Mononuclear cell (primary cell): ENCODE measurements at regions not wholly inside any gene's neighbourhood (a gene's known extent, or its start where the extent isn't known, plus 50 kb on each side); places are given as distances from the start of the nearest gene placed in this dataset.
"Not testable (repeated sequence)": the region's sequence is repeated elsewhere in the genome, so short reads cannot be mapped to it uniquely, and the experiment has no call there.

Source experiments
- H3K27me3 ChIP-seq: 2 replicates; pipeline ENCODE4 v1.6.0; 2011; ENCODE audit warnings: low read length, control low read depth; ENCODE audit not compliant: insufficient read depth
- H3K4me1 ChIP-seq: 2 replicates; pipeline ENCODE4 v1.5.1; 2011; ENCODE audit warnings: mild to moderate bottlenecking, low read length, control low read depth; ENCODE audit not compliant: insufficient read depth
- H3K4me3 ChIP-seq: 2 replicates; pipeline ENCODE4 v1.5.1; 2011; ENCODE audit warnings: mild to moderate bottlenecking, low read length, moderate library complexity
- H3K9me3 ChIP-seq: 2 replicates; pipeline ENCODE4 v1.5.1; 2011; ENCODE audit warnings: low read depth, mild to moderate bottlenecking, control low read depth, low read length

DNA sequence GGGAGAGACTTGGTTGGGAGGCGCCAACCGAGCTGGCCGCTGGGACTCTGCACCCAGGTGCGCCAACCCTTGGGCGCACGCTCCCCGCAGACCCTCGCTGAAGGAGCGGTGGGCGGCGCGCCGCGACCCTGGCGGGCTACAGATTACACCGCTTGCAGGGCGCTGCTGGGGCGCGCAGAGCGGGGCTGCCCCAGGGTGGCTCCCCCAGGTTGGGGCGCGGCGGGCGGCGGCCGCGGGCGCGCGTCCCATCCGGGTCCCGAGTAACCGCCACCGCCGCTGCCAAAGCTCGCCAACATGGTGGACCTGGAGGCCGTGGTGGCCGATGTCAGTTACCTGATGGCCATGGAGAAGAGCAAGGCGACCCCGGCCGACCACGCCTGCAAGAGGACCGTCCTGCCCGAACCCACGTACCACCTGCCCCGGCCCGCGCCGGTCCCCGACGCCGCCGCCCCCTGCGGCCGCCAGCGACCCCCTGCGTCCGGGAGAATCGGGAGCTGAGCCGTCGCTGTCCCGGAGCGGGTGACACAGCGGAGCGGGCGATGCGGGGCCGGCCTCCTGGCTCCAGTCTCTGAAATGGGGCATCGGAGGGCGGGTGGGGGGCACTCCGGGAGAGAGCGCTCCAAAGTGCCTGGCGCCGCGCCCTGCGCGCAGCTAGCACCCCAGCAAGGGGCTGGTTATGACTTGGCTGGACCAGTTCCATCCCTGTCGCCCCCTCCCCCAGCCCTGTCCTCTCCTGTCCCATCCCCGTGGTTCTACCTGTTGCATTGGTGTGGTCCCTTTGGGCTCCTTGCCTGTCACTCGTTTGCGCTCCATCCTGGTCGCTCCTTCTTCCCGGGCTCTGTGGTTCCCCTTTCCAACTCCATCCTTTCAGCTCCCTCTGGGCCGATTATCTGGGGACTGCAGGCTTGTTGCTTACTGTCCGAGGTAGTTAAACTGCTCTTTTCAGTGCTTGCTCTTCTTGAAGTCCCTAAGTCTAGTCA, 143.3 kb upstream of the GRK3 start:
- no peaks in the 10 kb centered on the region for H3K9me3 ChIP-seq
- peaks cover 49% of the 10 kb centered on the region for H3K27me3 ChIP-seq
- no peak overlapping the region for H3K4me3 ChIP-seq
- H3K4me1 ChIP-seq = peaks cover 40% of the 10 kb centered on the region

GRCh38 chr22:25426530-25427308, 137.8 kb upstream of the GRK3 start:
- not testable (repeated sequence) for H3K4me3 ChIP-seq, H3K9me3 ChIP-seq
- Histone ChIP-seq H3K4me1 (peaks cover 18% of the 10 kb centered on the region), H3K27me3 (peaks cover 29% of the 10 kb centered on the region)

- H3K4me1 ChIP-seq = peaks cover 25% of the 10 kb centered on the region
- not testable (repeated sequence) for H3K27me3 ChIP-seq, H3K4me3 ChIP-seq, H3K9me3 ChIP-seq
Measured at GRCh38 chr22:25431637-25432342, 132.7 kb upstream of the GRK3 start.

DNA sequence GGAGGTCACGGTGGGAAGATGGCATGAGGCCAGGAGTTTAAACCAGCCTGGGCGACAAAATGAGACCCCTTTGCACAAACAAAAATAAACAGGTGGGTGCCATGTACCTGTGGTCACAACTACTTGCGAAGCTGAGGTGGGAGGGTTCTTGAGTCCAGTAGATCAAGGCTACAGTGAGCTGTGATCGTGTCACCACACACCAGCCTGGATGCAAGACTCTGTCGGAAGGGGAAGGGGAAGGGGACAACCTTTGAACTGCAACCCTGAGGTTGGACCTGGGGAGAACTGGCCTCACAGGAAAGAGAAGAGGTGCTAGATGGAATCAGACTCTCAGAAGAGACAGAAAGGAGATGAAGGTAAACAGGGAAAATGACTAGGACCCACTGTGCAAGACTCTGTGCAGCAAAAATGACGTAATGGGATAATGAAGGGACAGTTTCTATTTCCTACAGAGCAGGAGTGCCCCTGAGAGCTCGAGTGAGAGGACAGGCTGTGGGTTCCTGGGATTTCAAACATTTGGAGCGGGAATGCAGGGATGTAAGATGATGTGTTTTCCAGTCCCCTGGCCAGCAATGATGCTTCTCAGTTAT, 131.0 kb upstream of the GRK3 start:
- H3K4me3 ChIP-seq, H3K27me3 ChIP-seq, H3K9me3 ChIP-seq: not testable (repeated sequence)
- H3K4me1 ChIP-seq = peaks cover 11% of the 10 kb centered on the region

DNA sequence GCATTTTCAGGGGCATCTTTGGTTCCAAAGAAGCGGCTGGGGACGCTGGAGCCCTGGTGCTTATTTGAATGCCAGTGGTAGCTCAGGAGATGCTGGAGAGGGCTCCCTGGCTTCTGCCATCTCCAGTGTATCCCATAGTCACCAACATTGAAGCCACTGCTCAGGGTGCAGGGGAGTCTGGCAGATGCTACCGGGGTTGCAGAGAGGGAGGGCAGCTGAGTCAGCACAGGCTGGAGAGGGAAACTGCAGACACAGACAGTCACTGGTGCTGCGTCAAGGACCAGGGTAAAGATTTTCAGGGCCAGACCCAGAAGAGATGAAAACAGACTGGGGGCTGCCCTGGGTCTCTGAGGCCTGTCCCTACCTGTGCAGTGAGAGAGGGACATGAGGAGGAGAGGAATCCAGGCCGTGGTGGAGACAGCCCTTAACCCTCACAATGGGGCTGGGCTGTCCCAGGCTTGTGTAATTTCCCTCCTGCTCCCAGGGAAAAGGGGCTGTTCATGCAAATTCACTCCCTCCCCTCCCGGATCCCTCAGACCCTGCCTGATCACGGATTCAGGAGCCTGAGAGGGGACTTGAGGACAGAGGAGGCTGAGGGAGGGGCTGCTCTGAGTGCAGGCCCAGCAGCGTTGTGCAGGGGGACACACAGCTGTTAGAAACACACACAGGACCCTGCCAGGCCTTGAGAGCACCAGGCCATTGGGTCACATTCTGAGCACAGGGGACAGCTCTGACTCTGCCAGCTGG, 126.9 kb upstream of the GRK3 start:
- Histone ChIP-seq H3K27me3 (no peaks in the 10 kb centered on the region), H3K9me3 (no peaks in the 10 kb centered on the region), H3K4me3 (no peak overlapping the region), H3K4me1 (peaks cover 8% of the 10 kb centered on the region)

DNA sequence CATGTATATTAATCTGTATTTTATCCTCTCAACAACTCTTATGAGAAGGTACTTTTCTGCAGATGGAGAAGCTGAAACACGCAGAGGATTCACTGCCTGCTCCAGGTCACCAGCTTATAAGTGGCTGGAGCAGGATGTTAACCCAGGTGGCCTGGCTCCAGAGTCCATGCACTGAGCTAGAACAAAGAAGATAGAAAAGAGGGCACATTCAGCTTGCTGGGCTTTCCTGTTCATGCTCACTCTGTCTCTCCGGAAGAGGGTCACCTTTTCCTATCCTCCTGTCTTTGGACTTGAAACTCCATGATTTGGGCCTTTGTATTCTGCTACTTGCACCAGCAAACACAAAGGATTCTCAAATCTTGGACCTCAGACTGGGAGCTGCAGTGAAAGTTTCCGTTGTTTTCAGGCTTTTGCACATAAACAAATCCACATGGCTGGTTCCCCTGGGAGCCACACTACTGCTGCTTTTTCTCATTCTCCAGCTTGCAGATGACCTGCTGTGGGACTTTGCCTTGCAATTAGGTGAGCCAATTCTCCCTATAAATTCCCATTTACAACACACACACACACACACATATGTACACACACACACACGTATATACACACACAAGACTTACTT, 117.3 kb upstream of the GRK3 start:
- no peaks in the 10 kb centered on the region for H3K9me3 ChIP-seq
- H3K4me3 ChIP-seq = no peak overlapping the region
- peaks cover 22% of the 10 kb centered on the region for H3K4me1 ChIP-seq
- no peaks in the 10 kb centered on the region for H3K27me3 ChIP-seq

- H3K4me1 ChIP-seq = peaks cover 27% of the 10 kb centered on the region
- H3K27me3 ChIP-seq = no peaks in the 10 kb centered on the region
- H3K9me3 ChIP-seq = no peaks in the 10 kb centered on the region
- H3K4me3 ChIP-seq = peak overlapping the region; percentile 74
Measured at GRCh38 chr22:25447686-25448434, 116.6 kb upstream of the GRK3 start.

DNA sequence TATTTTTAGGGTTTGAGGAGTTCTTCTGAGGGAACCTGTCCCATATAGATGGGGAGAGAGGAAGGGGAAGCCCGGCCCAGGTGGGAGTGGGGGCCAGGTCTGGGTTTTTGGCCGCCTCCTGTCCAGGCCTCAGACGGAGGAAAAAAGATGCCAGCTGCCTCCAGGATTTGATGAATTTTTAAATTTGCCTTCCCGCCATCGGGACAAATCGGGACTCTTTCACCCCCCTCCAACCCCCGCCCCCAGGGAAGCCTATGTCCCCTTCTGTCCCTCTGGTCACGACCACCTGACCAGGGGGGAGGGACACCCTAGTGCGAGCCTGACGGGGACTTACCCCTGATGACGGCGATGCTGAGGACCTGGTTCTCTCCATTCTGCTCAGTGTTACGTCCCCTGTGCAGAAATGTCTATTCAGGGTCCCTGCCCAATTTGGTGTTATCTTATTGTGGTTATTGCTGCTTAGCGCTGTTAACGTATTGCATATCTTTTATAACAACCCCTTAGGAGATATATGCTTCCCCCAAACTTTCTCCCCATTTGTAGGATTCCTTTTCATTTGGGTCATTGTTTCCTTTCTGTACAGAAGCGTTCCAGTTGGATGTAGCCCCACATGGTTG, 115.9 kb upstream of the GRK3 start:
- Histone ChIP-seq H3K27me3 (no peaks in the 10 kb centered on the region), H3K4me3 (peak overlapping the region; percentile 74), H3K4me1 (peaks cover 27% of the 10 kb centered on the region), H3K9me3 (no peaks in the 10 kb centered on the region)

DNA sequence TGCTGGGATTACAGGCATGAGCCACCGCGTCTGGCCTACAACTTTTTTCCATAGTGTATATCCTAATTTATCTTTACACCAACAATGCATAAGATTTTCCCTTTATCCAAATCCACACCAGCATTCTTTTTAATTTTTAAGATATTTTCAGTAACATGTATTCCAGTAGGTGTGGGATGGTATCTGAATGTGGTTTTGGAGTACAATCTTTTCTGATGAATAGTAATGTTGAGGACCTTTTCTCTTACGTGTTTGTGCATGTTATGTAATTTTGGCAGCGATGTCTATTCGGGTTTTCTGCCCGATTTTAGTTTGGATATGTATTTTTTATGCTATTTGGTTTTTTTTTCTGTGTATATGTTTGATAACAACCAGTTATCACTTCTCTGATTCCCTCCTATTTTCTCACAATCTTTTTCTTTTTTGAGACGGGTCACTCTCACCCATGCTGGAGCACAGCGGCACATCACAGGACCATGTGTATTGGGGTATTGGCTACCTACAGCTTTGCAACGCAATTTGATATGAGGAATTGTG, 114.6 kb upstream of the GRK3 start:
- Histone ChIP-seq H3K4me3 (no peak overlapping the region), H3K4me1 (peaks cover 27% of the 10 kb centered on the region)

GRCh38 chr22:25451480-25452114, 112.9 kb upstream of the GRK3 start:
- no peaks in the 10 kb centered on the region for H3K27me3 ChIP-seq
- H3K4me3 ChIP-seq = no peak overlapping the region
- no peaks in the 10 kb centered on the region for H3K9me3 ChIP-seq
- H3K4me1 ChIP-seq = peaks cover 27% of the 10 kb centered on the region

More for the DNA sequence above, 114.6 kb upstream of the GRK3 start:
- Histone ChIP-seq H3K27me3 (no peaks in the 10 kb centered on the region), H3K9me3 (no peaks in the 10 kb centered on the region)

DNA sequence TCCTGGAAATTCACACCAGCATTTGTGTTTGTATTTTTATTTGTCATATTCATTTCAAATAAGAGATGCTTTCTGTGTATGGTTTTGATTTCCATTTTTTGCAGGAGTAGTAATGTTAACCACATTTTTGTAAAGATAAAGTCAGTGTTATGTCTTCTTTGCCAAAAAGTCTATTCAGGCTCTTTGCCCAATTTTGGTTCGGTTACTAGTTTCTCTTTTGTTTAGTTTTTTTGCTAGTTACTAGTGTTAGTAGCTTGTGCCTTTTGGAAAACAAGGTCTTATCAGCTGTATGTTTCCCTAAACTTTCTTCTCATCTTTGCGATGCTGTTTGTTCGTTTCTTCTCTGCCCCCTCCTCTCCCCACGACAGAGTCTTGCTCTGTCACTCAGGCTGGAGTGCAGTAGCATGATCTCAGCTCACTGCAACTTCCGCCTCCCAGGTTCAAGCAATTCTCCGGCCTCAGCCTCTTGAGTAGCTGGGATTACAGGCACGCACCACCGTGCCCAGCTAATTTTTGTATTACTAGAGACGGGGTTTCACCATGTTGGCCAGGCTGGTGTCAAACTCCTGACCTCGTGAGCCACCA, 112.3 kb upstream of the GRK3 start:
- Histone ChIP-seq H3K4me3 (no peak overlapping the region), H3K9me3 (no peaks in the 10 kb centered on the region)

GRCh38 chr22:25453058-25453457, 111.4 kb upstream of the GRK3 start:
- Histone ChIP-seq H3K4me3 (no peak overlapping the region), H3K4me1 (peaks cover 27% of the 10 kb centered on the region), H3K27me3 (no peaks in the 10 kb centered on the region), H3K9me3 (no peaks in the 10 kb centered on the region)

More for the DNA sequence above, 112.3 kb upstream of the GRK3 start:
- Histone ChIP-seq H3K27me3 (no peaks in the 10 kb centered on the region), H3K4me1 (peaks cover 27% of the 10 kb centered on the region)
